ENCODE measurements at regions not wholly inside any gene's neighbourhood (a gene's known extent, or its start where the extent isn't known, plus 50 kb on each side); places are given as distances from the start of the nearest gene placed in this dataset.
"Not testable (repeated sequence)": the region's sequence is repeated elsewhere in the genome, so short reads cannot be mapped to it uniquely, and the experiment has no call there.

GRCh38 chr1:837601-838000, 86.1 kb upstream of the SAMD11 start:
- TF ChIP-seq SMC3 (conservative IDR thresholded peaks at IDR 0.05; ENCODE audit: poor library complexity); RAD21 (conservative IDR thresholded peaks at IDR 0.05); EP300 (conservative IDR thresholded peaks at IDR 0.05; ENCODE audit: poor library complexity, severe bottlenecking); EZH2 (IDR thresholded peaks at IDR 0.05; ENCODE audit: borderline replicate concordance, insufficient read depth, low read length, poor library complexity, severe bottlenecking); POLR2AphosphoS5 (IDR thresholded peaks at IDR 0.05): not testable (repeated sequence)
- TF ChIP-seq, protein P1, sequence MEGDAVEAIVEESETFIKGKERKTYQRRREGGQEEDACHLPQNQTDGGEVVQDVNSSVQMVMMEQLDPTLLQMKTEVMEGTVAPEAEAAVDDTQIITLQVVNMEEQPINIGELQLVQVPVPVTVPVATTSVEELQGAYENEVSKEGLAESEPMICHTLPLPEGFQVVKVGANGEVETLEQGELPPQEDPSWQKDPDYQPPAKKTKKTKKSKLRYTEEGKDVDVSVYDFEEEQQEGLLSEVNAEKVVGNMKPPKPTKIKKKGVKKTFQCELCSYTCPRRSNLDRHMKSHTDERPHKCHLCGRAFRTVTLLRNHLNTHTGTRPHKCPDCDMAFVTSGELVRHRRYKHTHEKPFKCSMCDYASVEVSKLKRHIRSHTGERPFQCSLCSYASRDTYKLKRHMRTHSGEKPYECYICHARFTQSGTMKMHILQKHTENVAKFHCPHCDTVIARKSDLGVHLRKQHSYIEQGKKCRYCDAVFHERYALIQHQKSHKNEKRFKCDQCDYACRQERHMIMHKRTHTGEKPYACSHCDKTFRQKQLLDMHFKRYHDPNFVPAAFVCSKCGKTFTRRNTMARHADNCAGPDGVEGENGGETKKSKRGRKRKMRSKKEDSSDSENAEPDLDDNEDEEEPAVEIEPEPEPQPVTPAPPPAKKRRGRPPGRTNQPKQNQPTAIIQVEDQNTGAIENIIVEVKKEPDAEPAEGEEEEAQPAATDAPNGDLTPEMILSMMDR (IDR thresholded peaks at IDR 0.05; ENCODE audit: poor library complexity, severe bottlenecking) = not testable (repeated sequence)
- TF ChIP-seq, protein P2, sequence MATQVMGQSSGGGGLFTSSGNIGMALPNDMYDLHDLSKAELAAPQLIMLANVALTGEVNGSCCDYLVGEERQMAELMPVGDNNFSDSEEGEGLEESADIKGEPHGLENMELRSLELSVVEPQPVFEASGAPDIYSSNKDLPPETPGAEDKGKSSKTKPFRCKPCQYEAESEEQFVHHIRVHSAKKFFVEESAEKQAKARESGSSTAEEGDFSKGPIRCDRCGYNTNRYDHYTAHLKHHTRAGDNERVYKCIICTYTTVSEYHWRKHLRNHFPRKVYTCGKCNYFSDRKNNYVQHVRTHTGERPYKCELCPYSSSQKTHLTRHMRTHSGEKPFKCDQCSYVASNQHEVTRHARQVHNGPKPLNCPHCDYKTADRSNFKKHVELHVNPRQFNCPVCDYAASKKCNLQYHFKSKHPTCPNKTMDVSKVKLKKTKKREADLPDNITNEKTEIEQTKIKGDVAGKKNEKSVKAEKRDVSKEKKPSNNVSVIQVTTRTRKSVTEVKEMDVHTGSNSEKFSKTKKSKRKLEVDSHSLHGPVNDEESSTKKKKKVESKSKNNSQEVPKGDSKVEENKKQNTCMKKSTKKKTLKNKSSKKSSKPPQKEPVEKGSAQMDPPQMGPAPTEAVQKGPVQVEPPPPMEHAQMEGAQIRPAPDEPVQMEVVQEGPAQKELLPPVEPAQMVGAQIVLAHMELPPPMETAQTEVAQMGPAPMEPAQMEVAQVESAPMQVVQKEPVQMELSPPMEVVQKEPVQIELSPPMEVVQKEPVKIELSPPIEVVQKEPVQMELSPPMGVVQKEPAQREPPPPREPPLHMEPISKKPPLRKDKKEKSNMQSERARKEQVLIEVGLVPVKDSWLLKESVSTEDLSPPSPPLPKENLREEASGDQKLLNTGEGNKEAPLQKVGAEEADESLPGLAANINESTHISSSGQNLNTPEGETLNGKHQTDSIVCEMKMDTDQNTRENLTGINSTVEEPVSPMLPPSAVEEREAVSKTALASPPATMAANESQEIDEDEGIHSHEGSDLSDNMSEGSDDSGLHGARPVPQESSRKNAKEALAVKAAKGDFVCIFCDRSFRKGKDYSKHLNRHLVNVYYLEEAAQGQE (IDR thresholded peaks at IDR 0.05; ENCODE audit: borderline replicate concordance) = not testable (repeated sequence)

Data from neural cell (in vitro differentiated cells).